Spleen (tissue), 7 donors: ENCODE measurements at regions not wholly inside any gene's neighbourhood (a gene's known extent, or its start where the extent isn't known, plus 50 kb on each side); places are given as distances from the start of the nearest gene placed in this dataset.
"Not testable (repeated sequence)": the region's sequence is repeated elsewhere in the genome, so short reads cannot be mapped to it uniquely, and the experiment has no call there.

Source experiments
- POLR2A ChIP-seq, 3 donors: fragments of 450-650 bp; IDR thresholded peaks; one replicate each; pipeline ENCODE4 v1.5.1; 2017; ENCODE audit warnings: antibody characterized with exemption in 3 of 3, mild to moderate bottlenecking in 1 of 3
- TF ChIP-seq, protein P1 (sequence below), 11 experiments: fragments of 200-600 bp in 7 of 11; fragments of 450-650 bp in 4 of 11; sonication (generic) in 4 of 11; IDR thresholded peaks in 8 of 11; conservative IDR thresholded peaks in 3 of 11; 1 replicate in 7 of 11; 2 replicates in 4 of 11; pipeline versions ENCODE4 v1.4.0 to v1.8.0; 2016 to 2021; ENCODE audit warnings: antibody characterized with exemption in 11 of 11, inconsistent platforms in 4 of 11, mild to moderate bottlenecking in 1 of 11
- donor health status: DM: no; HTN: no; CAD: no; lungs with moderate emphysema.
- donor health status: DM: no; HTN: no; CAD: no.
- donor health status: DM: no; HTN: no; CAD: no.

GRCh38 chr16:32946041-32946560 lies 247.9 kb upstream of the TP53TG3C start:
- not testable (repeated sequence) for TF ChIP-seq POLR2A (IDR thresholded peaks at IDR 0.05)
- TF ChIP-seq, protein P1, sequence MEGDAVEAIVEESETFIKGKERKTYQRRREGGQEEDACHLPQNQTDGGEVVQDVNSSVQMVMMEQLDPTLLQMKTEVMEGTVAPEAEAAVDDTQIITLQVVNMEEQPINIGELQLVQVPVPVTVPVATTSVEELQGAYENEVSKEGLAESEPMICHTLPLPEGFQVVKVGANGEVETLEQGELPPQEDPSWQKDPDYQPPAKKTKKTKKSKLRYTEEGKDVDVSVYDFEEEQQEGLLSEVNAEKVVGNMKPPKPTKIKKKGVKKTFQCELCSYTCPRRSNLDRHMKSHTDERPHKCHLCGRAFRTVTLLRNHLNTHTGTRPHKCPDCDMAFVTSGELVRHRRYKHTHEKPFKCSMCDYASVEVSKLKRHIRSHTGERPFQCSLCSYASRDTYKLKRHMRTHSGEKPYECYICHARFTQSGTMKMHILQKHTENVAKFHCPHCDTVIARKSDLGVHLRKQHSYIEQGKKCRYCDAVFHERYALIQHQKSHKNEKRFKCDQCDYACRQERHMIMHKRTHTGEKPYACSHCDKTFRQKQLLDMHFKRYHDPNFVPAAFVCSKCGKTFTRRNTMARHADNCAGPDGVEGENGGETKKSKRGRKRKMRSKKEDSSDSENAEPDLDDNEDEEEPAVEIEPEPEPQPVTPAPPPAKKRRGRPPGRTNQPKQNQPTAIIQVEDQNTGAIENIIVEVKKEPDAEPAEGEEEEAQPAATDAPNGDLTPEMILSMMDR (IDR thresholded peaks at IDR 0.05 in 8 of 11, conservative IDR thresholded peaks at IDR 0.05 in 3 of 11), result not testable (repeated sequence)
